HEK293 (cell line): ENCODE measurements at regions not wholly inside any gene's neighbourhood (a gene's known extent, or its start where the extent isn't known, plus 50 kb on each side); places are given as distances from the start of the nearest gene placed in this dataset.

Experiments used
- REST ChIP-seq: fragments of 450-650 bp; formaldehyde crosslinking; IDR thresholded peaks from 2 replicates; pipeline ENCODE4 v1.5.1; 2016; ENCODE audit warnings: missing biosample characterization, missing genetic modification characterization
- SETDB1 ChIP-seq: IDR thresholded peaks from one replicate; pipeline ENCODE4 v1.6.1; 2017; ENCODE audit warnings: mild to moderate bottlenecking, low read length, moderate library complexity, mixed read lengths; ENCODE audit not compliant: insufficient read length
- SP2 ChIP-seq: fragments of 450-650 bp; formaldehyde crosslinking; IDR thresholded peaks from 2 replicates; pipeline ENCODE4 v1.5.1; 2016; ENCODE audit warnings: missing biosample characterization, missing genetic modification characterization
- YY1 ChIP-seq: fragments of 450-650 bp; formaldehyde crosslinking; IDR thresholded peaks from 2 replicates; pipeline ENCODE4 v1.5.1; 2018; ENCODE audit warnings: missing biosample characterization, missing genetic modification characterization
- ZBTB49 ChIP-seq: fragments of 450-650 bp; formaldehyde crosslinking; IDR thresholded peaks from 2 replicates; pipeline ENCODE4 v1.5.1; 2016; ENCODE audit warnings: missing biosample characterization, missing genetic modification characterization, low read depth
- ZBTB7A ChIP-seq: fragments of 450-650 bp; formaldehyde crosslinking; IDR thresholded peaks from 2 replicates; pipeline ENCODE4 v1.5.1; 2016; ENCODE audit warnings: low read depth, missing biosample characterization, missing genetic modification characterization
- ZNF138 ChIP-seq: fragments of 450-650 bp; formaldehyde crosslinking; IDR thresholded peaks from 2 replicates; pipeline ENCODE4 v1.5.1; 2016; ENCODE audit warnings: missing biosample characterization, missing genetic modification characterization, borderline replicate concordance
- ZNF202 ChIP-seq: fragments of 450-650 bp; formaldehyde crosslinking; IDR thresholded peaks from 2 replicates; pipeline ENCODE4 v1.5.1; 2016; ENCODE audit warnings: missing biosample characterization, missing genetic modification characterization, borderline replicate concordance
- ZNF223 ChIP-seq: fragments of 450-650 bp; formaldehyde crosslinking; IDR thresholded peaks from 2 replicates; pipeline ENCODE4 v1.5.1; 2016; ENCODE audit warnings: missing biosample characterization, missing genetic modification characterization
- ZNF274 ChIP-seq, 2 experiments: fragments of 200-500 bp in 1 of 2; fragments of 450-650 bp in 1 of 2; sonication (Bioruptor generic) in 1 of 2; formaldehyde crosslinking in 1 of 2; IDR thresholded peaks; 2 replicates each; pipeline versions ENCODE4 v1.5.1 to v1.6.1; 2014 to 2016; ENCODE audit warnings: borderline replicate concordance in 1 of 2, inconsistent platforms in 1 of 2, low read length in 1 of 2, missing biosample characterization in 1 of 2, missing genetic modification characterization in 1 of 2
- TF ChIP-seq, protein P1 (sequence below): fragments of 450-650 bp; formaldehyde crosslinking; IDR thresholded peaks from 2 replicates; pipeline ENCODE4 v1.5.1; 2016; ENCODE audit warnings: missing biosample characterization, missing genetic modification characterization
- TF ChIP-seq, protein P2 (sequence below): sonication (generic); formaldehyde crosslinking; IDR thresholded peaks from 2 replicates; pipeline ENCODE4 v1.8.1; 2022; ENCODE audit warnings: mild to moderate bottlenecking, moderate library complexity, missing genetic modification reagents

GRCh38 chr22:27173530-27173929 is 516.1 kb downstream of the MIAT start:
- TF ChIP-seq, protein P1, sequence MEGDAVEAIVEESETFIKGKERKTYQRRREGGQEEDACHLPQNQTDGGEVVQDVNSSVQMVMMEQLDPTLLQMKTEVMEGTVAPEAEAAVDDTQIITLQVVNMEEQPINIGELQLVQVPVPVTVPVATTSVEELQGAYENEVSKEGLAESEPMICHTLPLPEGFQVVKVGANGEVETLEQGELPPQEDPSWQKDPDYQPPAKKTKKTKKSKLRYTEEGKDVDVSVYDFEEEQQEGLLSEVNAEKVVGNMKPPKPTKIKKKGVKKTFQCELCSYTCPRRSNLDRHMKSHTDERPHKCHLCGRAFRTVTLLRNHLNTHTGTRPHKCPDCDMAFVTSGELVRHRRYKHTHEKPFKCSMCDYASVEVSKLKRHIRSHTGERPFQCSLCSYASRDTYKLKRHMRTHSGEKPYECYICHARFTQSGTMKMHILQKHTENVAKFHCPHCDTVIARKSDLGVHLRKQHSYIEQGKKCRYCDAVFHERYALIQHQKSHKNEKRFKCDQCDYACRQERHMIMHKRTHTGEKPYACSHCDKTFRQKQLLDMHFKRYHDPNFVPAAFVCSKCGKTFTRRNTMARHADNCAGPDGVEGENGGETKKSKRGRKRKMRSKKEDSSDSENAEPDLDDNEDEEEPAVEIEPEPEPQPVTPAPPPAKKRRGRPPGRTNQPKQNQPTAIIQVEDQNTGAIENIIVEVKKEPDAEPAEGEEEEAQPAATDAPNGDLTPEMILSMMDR (tag by site-specific recombination): no peak
- TF ChIP-seq SETDB1 (no peak), YY1 (tag by site-specific recombination) (no peak), ZNF202 (tag by site-specific recombination) (no peak), ZBTB49 (tag by site-specific recombination) (no peak), SP2 (tag by site-specific recombination) (no peak), ZNF138 (no peak), ZNF274 (IDR thresholded peaks at IDR 0.05; ENCODE audit: low read length) (no peak), ZNF274 (tag by site-specific recombination; IDR thresholded peaks at IDR 0.05; ENCODE audit: borderline replicate concordance) (no peak), REST (tag by site-specific recombination) (no peak), ZNF223 (no peak), ZBTB7A (no peak)
- TF ChIP-seq, protein P2, sequence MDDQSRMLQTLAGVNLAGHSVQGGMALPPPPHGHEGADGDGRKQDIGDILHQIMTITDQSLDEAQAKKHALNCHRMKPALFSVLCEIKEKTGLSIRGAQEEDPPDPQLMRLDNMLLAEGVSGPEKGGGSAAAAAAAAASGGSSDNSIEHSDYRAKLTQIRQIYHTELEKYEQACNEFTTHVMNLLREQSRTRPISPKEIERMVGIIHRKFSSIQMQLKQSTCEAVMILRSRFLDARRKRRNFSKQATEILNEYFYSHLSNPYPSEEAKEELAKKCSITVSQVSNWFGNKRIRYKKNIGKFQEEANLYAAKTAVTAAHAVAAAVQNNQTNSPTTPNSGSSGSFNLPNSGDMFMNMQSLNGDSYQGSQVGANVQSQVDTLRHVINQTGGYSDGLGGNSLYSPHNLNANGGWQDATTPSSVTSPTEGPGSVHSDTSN (CRISPR knock-in tag): no peak
